Endothelial cell of umbilical vein (primary cell): ENCODE measurements at regions not wholly inside any gene's neighbourhood (a gene's known extent, or its start where the extent isn't known, plus 50 kb on each side); places are given as distances from the start of the nearest gene placed in this dataset.

Experiments
- BruUV-seq: library from RNA; stranded (reverse); fragments of 400-500 nt; replicated peaks from 2 replicates; lab custom pipeline; 2021; lab: Mats Ljungman, UMichigan
- CTCF ChIA-PET: fragments of 300-600, 350-600 bp; sonication (Branson Sonifier 250); formaldehyde crosslinking; loops from one replicate; lab custom pipeline; 2021; ENCODE audit warnings: antibody characterized with exemption, inconsistent platforms; lab: Charles Lee
- POLR2A ChIA-PET: fragments of 300-600, 350-600 bp; sonication (Branson Sonifier 250); formaldehyde crosslinking; loops from one replicate; lab custom pipeline; 2021; ENCODE audit warnings: antibody characterized with exemption, inconsistent platforms; lab: Charles Lee
- DNase-seq: peaks from one replicate; pipeline ENCODE4 v3.0.0-alpha.2; 2011; ENCODE audit warnings: low read depth, low spot score
- FAIRE-seq: peaks from 2 replicates; lab custom pipeline; 2011; peaks lifted over from hg19 to GRCh38; lab: Jason Lieb, UNC
- H2AFZ ChIP-seq: 2 replicates; pipeline ENCODE4 v1.6.0; 2012; ENCODE audit warnings: low read depth, low read length, control low read depth, inconsistent platforms
- H3K27ac ChIP-seq: 2 replicates; pipeline ENCODE4 v1.5.1; 2011; ENCODE audit warnings: low read depth, mild to moderate bottlenecking, control low read depth, low read length, moderate library complexity; ENCODE audit not compliant: insufficient read depth
- H3K27me3 ChIP-seq, 2 experiments: 2 replicates each; pipeline versions ENCODE4 v1.6.0 to v1.6.1; 2011; ENCODE audit warnings: low read length in 2 of 2, mixed read lengths in 1 of 2; ENCODE audit not compliant: control insufficient read depth in 2 of 2, insufficient read depth in 2 of 2
- H3K36me3 ChIP-seq, 2 experiments: 2 replicates in 1 of 2; 3 replicates in 1 of 2; pipeline ENCODE4 v1.5.1; 2011; ENCODE audit warnings: low read length in 2 of 2, mild to moderate bottlenecking in 1 of 2, moderate library complexity in 1 of 2; ENCODE audit not compliant: control insufficient read depth in 2 of 2, insufficient read depth in 2 of 2; ENCODE audit errors: extremely low read depth in 1 of 2
- H3K4me1 ChIP-seq: 3 replicates; pipeline ENCODE4 v1.5.1; 2011; ENCODE audit warnings: mild to moderate bottlenecking, low read length; ENCODE audit not compliant: control insufficient read depth, insufficient read depth; ENCODE audit errors: extremely low read depth
- H3K4me2 ChIP-seq: 2 replicates; pipeline ENCODE4 v1.6.1; 2011; ENCODE audit warnings: low read length, control low read depth, mixed read lengths; ENCODE audit not compliant: insufficient read depth
- H3K4me3 ChIP-seq, 3 experiments: fragments of 200-600 bp in 1 of 3; sonication (generic), shearing (Covaris generic) in 1 of 3; replicated peaks in 1 of 3; 2 replicates each; pipeline ENCODE4 v1.5.1; 2011 to 2016; ENCODE audit warnings: control low read depth in 3 of 3, low read length in 3 of 3, mild to moderate bottlenecking in 2 of 3, inconsistent platforms in 1 of 3, low read depth in 1 of 3, moderate library complexity in 1 of 3; ENCODE audit not compliant: insufficient read depth in 1 of 3
- H3K79me2 ChIP-seq: 2 replicates; pipeline ENCODE4 v1.6.0; 2012; ENCODE audit warnings: low read length, inconsistent platforms; ENCODE audit not compliant: control insufficient read depth, insufficient read depth
- H3K9ac ChIP-seq: replicated peaks from 2 replicates; pipeline ENCODE3; 2011; ENCODE audit warnings: low read length, control low read depth; ENCODE audit not compliant: insufficient read depth; ENCODE audit errors: extremely low read depth
- H3K9me1 ChIP-seq: replicated peaks from 3 replicates; pipeline ENCODE4 v1.6.0; 2011; ENCODE audit warnings: mild to moderate bottlenecking, low read length; ENCODE audit not compliant: control insufficient read depth, insufficient read depth; ENCODE audit errors: extremely low read depth
- H3K9me3 ChIP-seq: replicated peaks from 2 replicates; pipeline ENCODE4 v1.5.1; 2012; ENCODE audit warnings: low read length, inconsistent platforms; ENCODE audit not compliant: control insufficient read depth, insufficient read depth
- H4K20me1 ChIP-seq: replicated peaks from 2 replicates; pipeline ENCODE3; 2011; ENCODE audit warnings: mild to moderate bottlenecking, low read length; ENCODE audit not compliant: control insufficient read depth, insufficient read depth; ENCODE audit errors: extremely low read depth
- CTCF ChIP-seq, 2 donors: IDR thresholded peaks; 1 replicate in 1 of 2; 2 replicates in 1 of 2; pipeline ENCODE4 v1.5.1; 2011; ENCODE audit warnings: low read length in 2 of 2, mild to moderate bottlenecking in 2 of 2, moderate library complexity in 2 of 2, control low read depth in 1 of 2, inconsistent platforms in 1 of 2, low read depth in 1 of 2; ENCODE audit not compliant: insufficient read depth in 1 of 2; ENCODE audit errors: extremely low read depth in 1 of 2
- EZH2 ChIP-seq: IDR thresholded peaks from 2 replicates; pipeline ENCODE4 v1.6.1; 2012; ENCODE audit warnings: borderline replicate concordance, low read depth, mild to moderate bottlenecking, moderate library complexity, low read length, inconsistent platforms; ENCODE audit not compliant: severe bottlenecking
- FOS ChIP-seq: IDR thresholded peaks from 2 replicates; pipeline ENCODE4 v1.6.1; 2011; ENCODE audit warnings: mild to moderate bottlenecking, low read length, moderate library complexity, borderline replicate concordance; ENCODE audit not compliant: insufficient read depth
- GATA2 ChIP-seq: IDR thresholded peaks from 2 replicates; pipeline ENCODE4 v1.7.0; 2011; ENCODE audit warnings: low read depth, mild to moderate bottlenecking, moderate library complexity, mixed read lengths, low read length; ENCODE audit not compliant: insufficient read length, insufficient read depth
- JUN ChIP-seq: IDR thresholded peaks from 2 replicates; pipeline ENCODE4 v1.6.1; 2011; ENCODE audit warnings: borderline replicate concordance, low read depth; ENCODE audit not compliant: insufficient read length, insufficient read depth
- MYC ChIP-seq: IDR thresholded peaks from one replicate; pipeline ENCODE4 v1.6.1; 2011; ENCODE audit warnings: mild to moderate bottlenecking, low read depth, low read length
- dilution Hi-C: fragments of 300-500 bp; cut with MboI; formaldehyde crosslinking; loops from one replicate; pipeline ENCODE4 v1.15.0; 2019; ENCODE audit warnings: low sequenced_read_pairs; ENCODE audit not compliant: extremely low pct_ligation_motif_present
- intact Hi-C: fragments of 100-400 bp; cut with micrococcal nuclease; formaldehyde crosslinking; loops from one replicate; pipeline ENCODE4 v1.10.0; 2022
- TF ChIP-seq, protein P1 (sequence below): IDR thresholded peaks from 2 replicates; pipeline ENCODE4 v1.6.1; 2011; ENCODE audit not compliant: insufficient read depth, insufficient read length

- no peak overlapping the region for H3K27ac ChIP-seq
- dilution Hi-C loops, result no loop called here
- no peaks in the 10 kb centered on the region for H3K9me3 ChIP-seq
- TF ChIP-seq JUN (peak; percentile 20), EZH2 (no peak), MYC (no peak), CTCF (IDR thresholded peaks at IDR 0.05; ENCODE audit: extremely low read depth in 1 of 2, insufficient read depth in 1 of 2, low read depth in 1 of 2, low read length in 2 of 2) (no peak), FOS (no peak), GATA2 (no peak)
- TF ChIP-seq, protein P1, sequence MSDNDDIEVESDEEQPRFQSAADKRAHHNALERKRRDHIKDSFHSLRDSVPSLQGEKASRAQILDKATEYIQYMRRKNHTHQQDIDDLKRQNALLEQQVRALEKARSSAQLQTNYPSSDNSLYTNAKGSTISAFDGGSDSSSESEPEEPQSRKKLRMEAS, result no peak
- no peak overlapping the region for H3K4me3 ChIP-seq
- ChIA-PET CTCF (interaction anchor here (1.6 kb wide), 1 partner anchor 13 kb away, joined by 5 read pairs; no protein-coding TSS in a partner anchor), POLR2A (no interaction called here)
- FAIRE-seq (no peak), DNase-seq (peak; percentile 92)
- H3K36me3 ChIP-seq, result no peaks in the 10 kb centered on the region
- no peak overlapping the region for H3K4me2 ChIP-seq
- intact Hi-C loops, result no loop called here
- BruUV-seq, result no TSS peak
- no peaks in the 10 kb centered on the region for H3K4me1 ChIP-seq
- H3K9ac ChIP-seq, result no peak overlapping the region
- no peak overlapping the region for H2AFZ ChIP-seq
- H3K9me1 ChIP-seq, result no peaks in the 10 kb centered on the region
- H3K27me3 ChIP-seq, result no peaks in the 10 kb centered on the region
- H3K79me2 ChIP-seq, result no peaks in the 10 kb centered on the region
- no peaks in the 10 kb centered on the region for H4K20me1 ChIP-seq
These were observed 214.0 kb downstream of the DLEU7 start for GRCh38 chr13:50629497-50629896.
